HCT116 (cell line): ENCODE measurements at regions not wholly inside any gene's neighbourhood (a gene's known extent, or its start where the extent isn't known, plus 50 kb on each side); places are given as distances from the start of the nearest gene placed in this dataset.

Source experiments
- EZH2 ChIP-seq: fragments of 200-600 bp; sonication (generic); IDR thresholded peaks from 2 replicates; pipeline ENCODE4 v1.6.1; 2017; ENCODE audit warnings: antibody characterized with exemption, mixed run types
- FOSL1 ChIP-seq: IDR thresholded peaks from 2 replicates; pipeline ENCODE4 v1.6.1; 2012; ENCODE audit warnings: low read depth
- POLR2A ChIP-seq: IDR thresholded peaks from 2 replicates; pipeline ENCODE4 v1.7.0; 2011; ENCODE audit warnings: borderline replicate concordance; ENCODE audit not compliant: insufficient read depth, insufficient read length; ENCODE audit errors: extremely low read depth
- POLR2AphosphoS5 ChIP-seq: IDR thresholded peaks from 2 replicates; pipeline ENCODE4 v1.6.1; 2011; ENCODE audit warnings: mild to moderate bottlenecking, low read depth, low read length, moderate library complexity
- YY1 ChIP-seq: IDR thresholded peaks from 2 replicates; pipeline ENCODE4 v1.6.1; 2011; ENCODE audit warnings: low read length, low read depth, moderate library complexity, mild to moderate bottlenecking; ENCODE audit not compliant: insufficient replicate concordance; ENCODE audit errors: extremely low read depth
- TF ChIP-seq, protein P1 (sequence below): IDR thresholded peaks from 2 replicates; pipeline ENCODE4 v1.6.1; 2011; ENCODE audit warnings: mild to moderate bottlenecking, low read length, moderate library complexity; ENCODE audit not compliant: insufficient replicate concordance; ENCODE audit errors: extremely low read depth
- TF ChIP-seq, protein P2 (sequence below), 3 experiments: fragments of 200-600 bp in 1 of 3; sonication (generic) in 1 of 3; IDR thresholded peaks in 2 of 3; conservative IDR thresholded peaks in 1 of 3; 2 replicates each; pipeline ENCODE4 v1.5.1; 2012 to 2017; ENCODE audit warnings: low read depth in 2 of 3, low read length in 2 of 3, antibody characterized with exemption in 1 of 3, borderline replicate concordance in 1 of 3, control low read depth in 1 of 3, mild to moderate bottlenecking in 1 of 3, mixed read lengths in 1 of 3, mixed run types in 1 of 3, moderate library complexity in 1 of 3; ENCODE audit not compliant: insufficient read depth in 1 of 3
- TF ChIP-seq, protein P3 (sequence below): IDR thresholded peaks from 2 replicates; pipeline ENCODE4 v1.6.1; 2012; ENCODE audit warnings: low read depth

DNA sequence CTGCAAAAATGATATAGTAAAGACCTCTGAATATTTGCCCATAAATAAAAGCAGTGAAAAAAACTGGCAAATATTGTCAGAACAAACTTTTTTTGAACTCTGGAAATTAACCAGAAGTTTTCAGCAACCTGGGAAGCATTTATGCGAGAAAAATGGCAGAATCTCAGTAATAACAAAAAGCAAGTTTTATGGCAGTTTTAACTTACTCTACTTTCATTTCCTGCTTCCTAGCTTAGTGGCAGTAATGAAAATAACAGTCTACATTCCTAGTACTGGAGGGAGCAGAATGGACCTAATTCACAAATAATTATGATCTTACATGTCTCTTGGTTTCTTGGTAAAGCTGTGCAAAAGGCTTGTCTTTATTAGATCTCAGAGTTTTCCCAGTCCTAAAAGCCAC is 460.1 kb downstream of the NAF1 start:
- TF ChIP-seq, protein P1, sequence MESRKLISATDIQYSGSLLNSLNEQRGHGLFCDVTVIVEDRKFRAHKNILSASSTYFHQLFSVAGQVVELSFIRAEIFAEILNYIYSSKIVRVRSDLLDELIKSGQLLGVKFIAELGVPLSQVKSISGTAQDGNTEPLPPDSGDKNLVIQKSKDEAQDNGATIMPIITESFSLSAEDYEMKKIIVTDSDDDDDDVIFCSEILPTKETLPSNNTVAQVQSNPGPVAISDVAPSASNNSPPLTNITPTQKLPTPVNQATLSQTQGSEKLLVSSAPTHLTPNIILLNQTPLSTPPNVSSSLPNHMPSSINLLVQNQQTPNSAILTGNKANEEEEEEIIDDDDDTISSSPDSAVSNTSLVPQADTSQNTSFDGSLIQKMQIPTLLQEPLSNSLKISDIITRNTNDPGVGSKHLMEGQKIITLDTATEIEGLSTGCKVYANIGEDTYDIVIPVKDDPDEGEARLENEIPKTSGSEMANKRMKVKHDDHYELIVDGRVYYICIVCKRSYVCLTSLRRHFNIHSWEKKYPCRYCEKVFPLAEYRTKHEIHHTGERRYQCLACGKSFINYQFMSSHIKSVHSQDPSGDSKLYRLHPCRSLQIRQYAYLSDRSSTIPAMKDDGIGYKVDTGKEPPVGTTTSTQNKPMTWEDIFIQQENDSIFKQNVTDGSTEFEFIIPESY: no peak
- TF ChIP-seq POLR2AphosphoS5: no peak
- TF ChIP-seq EZH2: no peak
- TF ChIP-seq, protein P2, sequence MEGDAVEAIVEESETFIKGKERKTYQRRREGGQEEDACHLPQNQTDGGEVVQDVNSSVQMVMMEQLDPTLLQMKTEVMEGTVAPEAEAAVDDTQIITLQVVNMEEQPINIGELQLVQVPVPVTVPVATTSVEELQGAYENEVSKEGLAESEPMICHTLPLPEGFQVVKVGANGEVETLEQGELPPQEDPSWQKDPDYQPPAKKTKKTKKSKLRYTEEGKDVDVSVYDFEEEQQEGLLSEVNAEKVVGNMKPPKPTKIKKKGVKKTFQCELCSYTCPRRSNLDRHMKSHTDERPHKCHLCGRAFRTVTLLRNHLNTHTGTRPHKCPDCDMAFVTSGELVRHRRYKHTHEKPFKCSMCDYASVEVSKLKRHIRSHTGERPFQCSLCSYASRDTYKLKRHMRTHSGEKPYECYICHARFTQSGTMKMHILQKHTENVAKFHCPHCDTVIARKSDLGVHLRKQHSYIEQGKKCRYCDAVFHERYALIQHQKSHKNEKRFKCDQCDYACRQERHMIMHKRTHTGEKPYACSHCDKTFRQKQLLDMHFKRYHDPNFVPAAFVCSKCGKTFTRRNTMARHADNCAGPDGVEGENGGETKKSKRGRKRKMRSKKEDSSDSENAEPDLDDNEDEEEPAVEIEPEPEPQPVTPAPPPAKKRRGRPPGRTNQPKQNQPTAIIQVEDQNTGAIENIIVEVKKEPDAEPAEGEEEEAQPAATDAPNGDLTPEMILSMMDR (IDR thresholded peaks at IDR 0.05 in 2 of 3, conservative IDR thresholded peaks at IDR 0.05 in 1 of 3; ENCODE audit: borderline replicate concordance in 1 of 3, insufficient read depth in 1 of 3, low read depth in 2 of 3, low read length in 2 of 3): no peak
- TF ChIP-seq, protein P3, sequence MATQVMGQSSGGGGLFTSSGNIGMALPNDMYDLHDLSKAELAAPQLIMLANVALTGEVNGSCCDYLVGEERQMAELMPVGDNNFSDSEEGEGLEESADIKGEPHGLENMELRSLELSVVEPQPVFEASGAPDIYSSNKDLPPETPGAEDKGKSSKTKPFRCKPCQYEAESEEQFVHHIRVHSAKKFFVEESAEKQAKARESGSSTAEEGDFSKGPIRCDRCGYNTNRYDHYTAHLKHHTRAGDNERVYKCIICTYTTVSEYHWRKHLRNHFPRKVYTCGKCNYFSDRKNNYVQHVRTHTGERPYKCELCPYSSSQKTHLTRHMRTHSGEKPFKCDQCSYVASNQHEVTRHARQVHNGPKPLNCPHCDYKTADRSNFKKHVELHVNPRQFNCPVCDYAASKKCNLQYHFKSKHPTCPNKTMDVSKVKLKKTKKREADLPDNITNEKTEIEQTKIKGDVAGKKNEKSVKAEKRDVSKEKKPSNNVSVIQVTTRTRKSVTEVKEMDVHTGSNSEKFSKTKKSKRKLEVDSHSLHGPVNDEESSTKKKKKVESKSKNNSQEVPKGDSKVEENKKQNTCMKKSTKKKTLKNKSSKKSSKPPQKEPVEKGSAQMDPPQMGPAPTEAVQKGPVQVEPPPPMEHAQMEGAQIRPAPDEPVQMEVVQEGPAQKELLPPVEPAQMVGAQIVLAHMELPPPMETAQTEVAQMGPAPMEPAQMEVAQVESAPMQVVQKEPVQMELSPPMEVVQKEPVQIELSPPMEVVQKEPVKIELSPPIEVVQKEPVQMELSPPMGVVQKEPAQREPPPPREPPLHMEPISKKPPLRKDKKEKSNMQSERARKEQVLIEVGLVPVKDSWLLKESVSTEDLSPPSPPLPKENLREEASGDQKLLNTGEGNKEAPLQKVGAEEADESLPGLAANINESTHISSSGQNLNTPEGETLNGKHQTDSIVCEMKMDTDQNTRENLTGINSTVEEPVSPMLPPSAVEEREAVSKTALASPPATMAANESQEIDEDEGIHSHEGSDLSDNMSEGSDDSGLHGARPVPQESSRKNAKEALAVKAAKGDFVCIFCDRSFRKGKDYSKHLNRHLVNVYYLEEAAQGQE: no peak
- TF ChIP-seq YY1: no peak
- no peak for TF ChIP-seq POLR2A
- no peak for TF ChIP-seq FOSL1
